GM19239 (cell line): ENCODE measurements at regions not wholly inside any gene's neighbourhood (a gene's known extent, or its start where the extent isn't known, plus 50 kb on each side); places are given as distances from the start of the nearest gene placed in this dataset.
A peak's percentile ranks its signal among the peaks of the same experiment; 100 is the strongest.

ENCODE experiments used
- DNase-seq: peaks from one replicate; pipeline ENCODE4 v3.0.0; 2011; ENCODE audit warnings: low spot score; ENCODE audit not compliant: insufficient read length
- FAIRE-seq: peaks from 2 replicates; lab custom pipeline; 2011; peaks lifted over from hg19 to GRCh38; lab: Jason Lieb, UNC

DNA sequence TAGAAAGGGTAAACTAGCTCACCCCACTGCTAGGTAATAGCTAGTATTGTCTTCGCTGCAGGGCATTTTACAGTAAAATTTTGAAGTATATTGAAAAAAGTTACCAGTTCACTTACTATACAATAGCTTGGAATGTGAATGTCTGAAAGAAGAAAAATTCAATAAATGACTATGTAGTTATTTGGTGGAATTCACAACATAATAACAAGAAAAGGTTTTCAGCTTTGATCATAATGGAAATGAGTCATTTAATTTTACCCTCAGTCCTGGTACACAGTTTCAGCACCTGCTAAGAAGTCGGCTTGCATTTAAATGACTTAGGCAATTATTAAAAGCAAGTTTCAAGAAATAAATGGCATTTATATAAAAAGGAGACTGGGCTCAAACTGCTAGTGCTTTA is 90.4 kb downstream of the NUP35 start:
- DNase-seq (peak; percentile 1), FAIRE-seq (peak; percentile 71)

DNA sequence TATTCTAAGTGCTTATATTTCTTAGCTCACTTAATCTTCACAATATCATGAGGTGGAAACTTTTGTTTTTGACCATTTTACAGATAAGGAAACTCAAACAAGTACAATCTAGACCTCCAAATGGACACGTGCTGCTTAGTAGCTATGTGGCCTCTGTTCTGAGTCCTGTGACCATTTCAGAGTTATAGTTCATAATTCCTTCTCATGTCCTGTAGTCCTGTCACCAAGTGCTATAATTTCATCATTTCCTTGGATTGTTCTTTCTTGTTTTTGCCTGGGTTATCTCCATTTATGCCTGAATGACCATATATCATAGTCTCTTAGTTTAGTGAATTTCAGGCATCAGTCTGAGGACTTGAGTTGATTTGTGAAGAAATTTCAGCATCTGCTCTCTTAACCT is 91.7 kb downstream of the NUP35 start:
- no peak for FAIRE-seq
- no peak for DNase-seq

DNA sequence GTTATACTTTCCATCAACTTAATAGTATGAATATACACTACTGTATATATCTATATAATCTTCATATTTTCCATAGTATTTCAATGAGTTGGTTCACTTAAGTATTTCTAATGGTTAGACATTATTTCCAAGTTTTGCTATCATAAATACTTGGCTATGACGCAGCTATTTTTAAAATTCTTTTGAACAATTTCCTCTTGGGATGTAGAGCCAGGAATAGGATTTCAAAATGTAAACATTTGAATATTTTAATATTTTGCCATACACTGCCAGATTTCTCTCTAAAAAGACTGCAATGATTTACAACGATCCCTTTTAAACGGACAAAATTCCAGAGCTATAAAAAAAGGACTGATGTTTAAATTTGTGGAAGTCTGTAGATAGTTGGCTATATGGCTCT is 95.6 kb downstream of the NUP35 start:
- DNase-seq (no peak), FAIRE-seq (no peak)

DNA sequence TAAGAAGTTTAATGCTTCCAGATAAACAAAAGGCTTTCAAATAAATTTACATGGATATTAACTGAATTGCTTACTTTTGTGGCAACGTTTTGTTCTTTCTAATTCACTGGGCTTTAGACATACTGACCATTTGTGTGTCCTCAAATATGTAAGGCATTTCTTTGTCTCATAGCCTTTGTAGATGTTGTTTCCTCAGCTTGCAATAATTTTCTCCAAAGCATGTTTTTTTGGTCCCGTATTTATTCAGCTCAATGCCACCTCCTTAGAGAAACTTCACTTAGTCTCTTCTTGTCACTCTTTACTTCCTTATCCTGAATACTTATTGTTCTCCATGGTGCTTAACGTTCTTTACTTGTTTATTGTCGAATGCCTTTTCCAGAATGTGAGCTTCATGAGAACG is 98.5 kb downstream of the NUP35 start:
- DNase-seq (no peak), FAIRE-seq (no peak)

DNA sequence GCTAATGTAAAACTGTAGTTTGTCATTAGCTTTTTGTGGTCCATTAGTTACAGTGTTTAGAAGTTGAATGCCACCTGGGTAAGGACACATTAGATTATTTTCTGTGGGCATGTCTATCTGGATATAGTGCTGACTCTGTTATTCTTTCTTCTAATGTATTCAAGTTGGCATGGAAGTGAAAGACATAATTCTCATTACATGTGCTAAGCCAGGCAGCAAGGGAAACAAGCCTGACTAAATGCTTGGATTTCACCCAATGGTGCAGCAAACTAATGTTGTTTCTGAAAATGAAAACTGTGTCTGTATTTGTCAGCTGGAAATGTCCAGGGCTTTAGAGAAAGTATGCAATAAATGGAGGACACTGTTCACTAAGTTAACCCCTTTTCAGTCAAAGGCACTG is 100.7 kb downstream of the NUP35 start:
- DNase-seq (no peak), FAIRE-seq (peak; percentile 65)

DNA sequence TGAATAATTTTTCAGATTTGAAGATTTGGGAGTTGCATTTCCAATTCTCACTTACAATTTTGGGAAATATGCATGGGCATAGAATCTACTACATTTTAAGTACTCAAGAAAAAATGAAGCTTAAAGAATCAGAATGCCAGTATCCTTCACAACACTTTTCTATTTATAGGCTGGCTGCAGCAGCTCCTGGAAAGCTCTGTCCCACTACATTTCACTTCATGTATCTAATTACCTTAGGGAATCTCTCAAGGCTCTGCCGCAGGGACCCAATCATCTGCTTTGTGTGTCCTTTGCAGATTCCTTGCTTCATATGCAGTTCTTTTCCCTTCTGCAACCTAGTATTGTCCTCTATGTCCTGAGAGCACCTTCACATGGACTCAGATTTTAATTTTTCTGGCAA is 102.9 kb downstream of the NUP35 start:
- FAIRE-seq, result no peak
- no peak for DNase-seq

DNA sequence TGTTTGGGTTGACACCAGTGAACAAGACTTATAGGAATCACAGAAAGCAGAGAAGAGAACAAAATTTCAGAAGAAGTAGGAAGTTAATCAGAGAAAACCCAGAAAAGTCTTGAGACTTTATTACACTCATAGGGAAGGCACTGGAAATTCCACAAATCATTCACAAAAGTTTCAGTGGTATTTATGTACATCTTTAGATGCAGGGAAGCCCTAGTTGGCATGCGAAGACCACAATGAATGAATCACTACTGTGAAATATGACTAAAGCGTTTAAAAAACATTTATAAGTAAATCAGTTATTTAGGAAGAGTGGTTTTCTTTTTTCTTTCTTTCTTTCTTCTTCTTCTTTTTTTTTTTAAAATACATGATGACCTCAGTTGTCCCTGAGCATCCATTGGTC is 105.1 kb downstream of the NUP35 start:
- FAIRE-seq (no peak), DNase-seq (no peak)

DNA sequence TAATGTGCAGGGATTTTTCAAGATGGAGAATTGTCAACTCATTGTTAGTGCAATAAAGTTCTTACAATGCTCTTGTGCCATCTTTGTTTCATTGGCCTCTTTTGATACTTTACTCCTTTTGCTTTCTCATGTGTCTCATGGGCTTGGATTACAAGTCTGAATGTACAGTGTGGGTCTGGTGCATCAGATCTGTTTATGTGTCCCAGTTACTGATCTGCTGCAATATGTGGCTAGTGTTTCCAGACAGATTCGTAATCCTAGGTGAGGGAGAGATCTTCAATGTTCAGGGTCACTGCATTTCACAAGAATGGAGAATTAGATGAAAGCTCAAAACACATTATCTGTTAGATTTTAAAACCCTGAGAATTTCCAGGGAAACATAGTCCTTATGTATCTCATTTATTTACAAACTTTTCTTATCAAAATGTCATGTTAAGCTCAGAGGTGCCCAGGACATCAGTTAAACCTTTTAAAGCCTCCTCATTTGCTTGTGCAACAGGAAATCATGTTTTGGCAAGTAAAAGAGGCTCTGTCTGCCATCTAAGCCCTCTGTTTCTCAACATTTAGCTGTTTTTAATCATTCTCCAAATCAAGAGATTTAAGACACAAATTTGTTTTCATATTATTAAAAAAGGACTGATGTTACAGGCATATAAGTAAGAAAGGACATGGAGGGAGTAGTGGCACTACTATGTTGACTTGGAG is 108.1 kb downstream of the NUP35 start:
- DNase-seq (no peak), FAIRE-seq (no peak)

DNA sequence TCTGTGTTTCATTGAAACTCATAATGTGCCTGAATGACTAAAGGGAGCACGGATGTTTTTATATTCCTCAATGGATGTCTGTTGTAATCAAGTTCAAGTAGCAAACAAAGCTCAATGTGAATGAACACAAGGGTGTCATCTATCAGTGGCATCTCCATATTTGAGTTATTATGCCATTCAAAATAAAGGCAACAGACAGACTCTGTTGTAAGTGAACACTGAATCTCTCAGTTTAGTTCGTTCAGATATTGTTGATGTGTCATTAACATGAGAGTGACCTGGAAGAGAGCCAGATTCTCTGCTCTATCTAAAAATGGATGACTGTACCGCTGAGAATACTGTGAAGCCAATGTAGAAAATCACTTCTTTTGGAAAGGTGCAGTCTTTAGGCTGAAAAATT is 118.7 kb downstream of the NUP35 start:
- FAIRE-seq, result no peak

DNA sequence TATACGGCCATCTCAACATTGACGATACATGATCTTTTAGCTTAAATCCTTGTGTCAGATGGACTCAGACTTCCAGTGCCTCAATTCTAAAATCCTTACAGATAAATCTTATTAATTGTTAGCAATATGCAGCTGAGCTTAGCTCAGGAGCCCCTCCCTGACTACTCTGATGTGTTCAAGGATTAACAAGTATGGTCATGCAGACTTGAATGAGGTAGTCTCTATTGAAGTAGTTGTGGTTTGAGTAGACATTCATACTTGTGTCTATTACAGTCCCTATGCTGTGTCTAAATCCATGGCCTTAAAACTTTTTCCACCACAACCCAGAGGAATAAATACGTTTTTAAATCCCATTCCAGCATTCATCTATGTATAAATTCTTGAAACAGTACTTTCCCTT is 119.5 kb downstream of the NUP35 start:
- DNase-seq (no peak), FAIRE-seq (no peak)

More for the DNA sequence above, 118.7 kb downstream of the NUP35 start:
- DNase-seq, result no peak

DNA sequence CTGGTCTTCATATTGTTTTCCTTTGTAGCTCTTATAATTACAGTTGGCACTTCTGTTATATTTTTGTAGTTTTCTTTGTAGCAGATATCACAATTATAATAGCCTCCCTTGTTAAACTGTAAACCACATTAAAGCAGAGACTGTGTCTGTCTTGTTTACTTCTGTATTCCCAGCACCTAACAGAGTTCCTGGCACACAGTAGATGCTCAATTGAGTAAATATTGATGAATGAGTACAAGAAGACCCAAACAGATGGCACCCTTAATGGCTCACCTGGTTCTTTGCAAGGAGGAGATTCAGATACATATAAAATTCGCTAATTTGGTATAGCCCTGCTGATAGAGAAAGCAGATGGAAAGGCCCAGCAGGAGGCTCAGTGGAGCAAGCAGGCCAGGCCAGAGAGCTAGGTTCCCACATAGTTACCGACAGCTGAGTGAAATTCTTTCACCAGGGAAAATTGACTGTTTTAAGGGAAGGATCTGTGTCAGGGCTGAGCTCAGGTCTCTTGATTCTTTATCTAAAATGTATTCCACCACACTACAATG is 120.1 kb downstream of the NUP35 start:
- DNase-seq, result no peak
- FAIRE-seq, result no peak

DNA sequence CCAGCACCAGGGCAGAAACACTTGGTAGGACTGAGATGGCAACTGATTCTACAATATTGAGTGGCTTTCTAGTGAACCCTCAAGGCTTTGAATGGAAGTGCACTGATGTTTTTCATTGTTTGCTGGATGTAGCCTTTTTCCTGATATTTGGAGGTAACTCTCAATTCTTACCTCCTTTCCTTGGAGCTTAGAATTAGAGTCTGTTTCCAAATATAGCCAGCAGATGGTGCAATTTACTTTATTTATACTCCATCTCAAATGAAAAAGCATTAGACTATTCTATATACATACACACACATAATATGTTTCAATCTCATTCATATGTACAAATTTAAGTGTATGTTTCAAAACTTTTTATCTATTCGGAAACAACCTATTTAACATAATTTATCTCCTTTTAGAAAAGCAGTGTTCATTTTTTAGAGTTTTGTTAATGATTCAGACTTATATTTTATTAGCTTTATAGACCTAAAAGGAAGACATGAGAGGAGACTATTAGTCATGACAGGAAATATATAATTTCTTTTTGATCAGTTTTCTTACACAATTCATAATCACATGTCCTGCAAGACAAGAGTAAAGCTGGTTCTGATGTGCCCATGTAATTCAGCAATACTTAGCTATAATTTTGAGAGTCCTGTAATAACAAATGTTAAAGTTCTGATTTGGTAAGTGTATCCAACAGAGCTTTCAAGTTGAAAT is 124.8 kb downstream of the NUP35 start:
- FAIRE-seq, result peak; percentile 21
- DNase-seq, result no peak

DNA sequence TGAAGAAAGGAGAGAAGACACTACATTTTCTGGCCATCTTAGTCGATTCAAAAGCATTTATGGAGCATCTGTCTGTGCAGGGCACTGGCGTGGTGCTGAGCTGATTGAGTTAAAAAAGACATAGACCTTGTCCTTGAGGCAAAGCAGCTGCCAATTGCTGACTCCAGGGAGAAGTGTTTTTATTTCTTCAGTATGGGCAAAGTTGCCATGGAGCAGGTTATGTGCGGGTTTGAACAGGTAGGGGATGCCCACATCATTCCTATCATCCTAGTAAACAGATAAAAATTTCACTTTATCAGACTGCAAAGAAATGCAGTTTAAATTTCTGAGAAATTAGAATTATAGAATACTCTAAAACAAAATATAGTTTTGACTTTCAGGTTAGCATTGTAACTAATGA is 125.8 kb downstream of the NUP35 start:
- FAIRE-seq (no peak), DNase-seq (no peak)

DNA sequence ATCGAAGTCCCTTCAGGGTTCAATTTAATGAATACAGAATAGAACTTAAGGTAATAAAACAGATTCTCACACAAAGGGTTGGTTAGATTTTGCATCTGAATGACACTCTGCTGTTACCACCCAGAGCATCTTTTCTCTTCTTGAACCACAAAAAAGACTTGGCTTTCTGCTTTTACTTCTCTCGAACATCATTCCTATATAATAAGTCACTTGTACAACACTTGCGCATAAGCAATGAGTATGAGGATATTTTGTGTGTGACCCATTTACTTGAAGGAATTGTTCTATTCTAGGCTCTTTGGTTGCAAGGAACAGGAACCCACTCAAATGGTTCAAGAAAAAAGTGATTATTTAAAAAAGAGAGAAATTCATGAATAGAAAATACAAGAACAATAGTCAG is 126.2 kb downstream of the NUP35 start:
- DNase-seq (no peak), FAIRE-seq (no peak)

DNA sequence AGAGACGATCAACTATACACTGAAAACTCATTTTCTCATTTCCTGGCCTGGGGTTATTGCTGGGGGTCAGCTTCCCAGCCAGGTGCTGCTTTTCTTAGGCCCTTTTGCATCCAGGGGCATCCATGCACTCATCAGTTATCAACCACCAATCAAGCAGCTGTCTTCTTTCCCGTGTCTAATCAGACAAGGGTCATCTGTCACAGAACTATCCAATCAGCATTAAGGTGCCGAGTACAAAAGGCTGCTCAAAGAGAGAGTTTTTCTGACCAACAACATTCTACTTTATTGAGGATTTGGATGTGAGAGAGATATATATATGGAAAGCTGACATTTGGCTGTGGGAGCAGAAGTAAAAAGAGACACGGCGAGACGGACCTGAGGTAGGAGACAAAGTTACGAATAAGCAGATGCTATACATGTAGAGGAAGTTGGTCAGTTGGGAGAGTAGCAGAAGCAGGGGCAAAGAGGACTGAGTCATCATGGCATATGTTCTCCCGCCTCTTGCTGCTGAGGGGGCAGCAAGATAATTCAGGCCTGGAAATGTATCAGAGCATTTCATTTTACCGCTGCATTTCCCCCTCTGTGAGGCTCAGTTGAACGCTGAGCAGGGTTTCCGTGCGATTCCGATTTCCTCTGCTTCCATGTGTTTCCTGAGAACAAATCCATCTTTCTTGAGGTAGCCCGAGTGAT is 129.3 kb downstream of the NUP35 start:
- no peak for DNase-seq
- FAIRE-seq, result no peak

DNA sequence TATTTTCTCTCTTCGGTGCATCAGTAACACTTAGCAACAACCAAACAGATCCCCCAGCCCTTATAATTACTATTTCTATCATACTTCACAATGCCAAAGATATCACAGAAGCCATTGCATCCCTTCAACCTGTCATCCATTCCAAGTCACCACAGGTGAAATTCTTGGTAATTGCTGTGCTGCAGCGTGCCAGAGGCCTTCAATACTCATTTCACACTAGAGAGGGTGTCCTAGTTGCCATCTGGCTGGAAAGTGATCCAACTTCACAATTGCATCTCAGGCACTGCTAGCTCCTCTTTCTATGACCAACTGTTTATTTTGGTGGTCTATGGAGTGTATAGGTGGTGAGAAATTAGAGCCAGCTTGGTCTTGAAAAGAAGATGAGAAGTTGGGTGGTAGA is 131.2 kb downstream of the NUP35 start:
- no peak for DNase-seq
- FAIRE-seq, result no peak

DNA sequence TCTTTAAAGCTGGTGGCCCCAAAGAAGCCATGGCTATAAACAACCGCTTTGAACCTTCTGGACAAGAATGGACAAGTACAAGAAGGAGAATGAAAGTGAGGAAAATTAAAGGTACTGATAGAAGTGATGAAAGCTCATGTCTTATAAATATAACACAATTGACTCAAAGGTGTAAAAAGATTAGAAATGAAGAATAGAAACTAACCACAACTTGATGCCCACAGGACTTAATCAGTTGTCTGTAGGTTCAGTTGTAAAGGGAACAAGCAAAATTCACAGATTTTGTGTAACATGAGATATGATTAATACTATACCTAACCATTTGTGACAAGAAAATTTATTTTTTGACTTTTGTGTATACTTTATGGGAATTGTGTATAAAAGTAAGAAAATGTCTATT is 135.7 kb downstream of the NUP35 start:
- DNase-seq (no peak), FAIRE-seq (no peak)

DNA sequence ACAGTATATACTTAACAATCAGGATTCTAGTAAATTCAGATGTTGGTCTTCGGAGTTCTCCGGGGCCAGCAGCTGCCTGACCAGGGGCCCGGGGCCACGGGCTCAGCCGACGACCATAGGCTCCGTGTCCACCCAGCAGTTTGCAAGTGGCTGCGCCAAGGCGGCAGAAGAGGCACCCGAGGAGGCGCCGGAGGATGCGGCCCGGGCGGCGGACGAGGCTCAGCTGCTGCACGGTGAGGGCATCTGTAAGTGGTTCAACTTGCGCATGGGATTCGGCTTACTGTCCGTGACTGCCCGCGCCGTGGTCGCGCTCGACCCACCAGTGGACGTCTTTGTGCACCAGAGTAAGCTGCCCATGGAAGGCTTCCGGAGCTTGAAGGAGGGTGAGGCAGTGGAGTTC is 136.3 kb downstream of the NUP35 start:
- no peak for DNase-seq
- FAIRE-seq, result no peak

DNA sequence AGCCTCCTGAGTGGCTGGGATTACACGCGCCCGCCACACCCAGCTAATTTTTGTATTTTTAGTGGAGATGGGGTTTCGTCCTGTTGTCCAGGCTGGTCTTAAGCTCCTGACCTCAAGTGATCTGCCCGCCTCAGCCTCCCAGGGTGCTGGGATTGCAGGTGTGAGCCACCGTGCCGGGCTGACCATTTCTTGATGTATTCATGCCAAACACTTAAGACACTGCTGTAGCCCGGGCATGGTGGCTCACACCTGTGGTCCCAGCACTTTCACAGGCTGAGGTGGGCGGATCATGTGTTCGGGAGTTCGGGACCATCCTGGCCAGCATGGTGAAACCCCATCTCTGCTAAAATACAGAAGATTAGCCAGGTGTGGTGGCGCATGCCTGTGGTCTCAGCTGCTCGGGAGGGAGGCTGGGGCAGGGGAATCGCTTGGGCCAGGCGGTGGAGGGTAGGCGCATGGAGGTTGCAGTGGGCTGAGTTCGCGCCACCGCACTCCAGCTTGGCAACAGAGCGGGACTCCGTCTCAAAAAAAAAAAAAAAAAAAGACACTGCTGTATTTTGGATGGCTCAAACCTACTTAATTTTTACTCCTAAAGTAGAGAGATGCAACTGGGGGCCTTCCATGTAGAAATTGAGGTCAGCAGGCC is 140.8 kb downstream of the NUP35 start:
- FAIRE-seq, result no peak
- no peak for DNase-seq

DNA sequence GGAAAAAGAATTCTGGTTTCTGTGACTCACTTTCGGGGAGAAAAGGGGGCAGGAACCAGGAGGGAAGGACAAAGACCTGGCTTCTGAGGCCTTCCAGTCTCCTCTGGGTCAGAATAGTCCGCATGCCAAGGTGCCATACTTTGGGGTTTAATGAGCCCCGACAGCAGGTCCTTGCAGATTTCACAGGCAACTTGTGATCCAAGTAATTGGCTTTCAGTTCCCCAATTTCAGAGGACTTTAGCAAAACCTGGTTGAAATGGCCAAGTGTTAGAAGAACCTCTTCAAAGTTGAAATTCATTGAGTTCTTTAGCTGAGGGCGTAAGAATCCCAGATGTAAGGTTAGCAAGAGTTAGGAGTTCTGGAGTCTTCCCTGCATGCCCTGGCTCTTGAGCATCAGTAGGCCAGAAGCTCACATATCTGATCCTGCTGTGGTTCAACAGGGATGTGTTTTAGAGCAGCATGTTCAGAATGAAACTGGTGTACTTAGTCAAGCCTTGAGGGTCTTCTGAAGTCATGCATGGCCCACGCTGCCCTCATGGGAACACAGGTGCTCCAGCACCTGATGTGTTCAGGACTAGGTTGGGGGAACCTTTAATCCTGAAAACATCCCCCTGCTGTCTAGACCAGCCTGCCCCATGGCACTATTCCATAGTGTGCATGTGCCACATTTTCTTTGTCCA is 143.0 kb downstream of the NUP35 start:
- no peak for DNase-seq
- no peak for FAIRE-seq
